Stimulated activated naive CD8-positive, alpha-beta T cell treated with anti-CD3 and anti-CD28 coated beads, Interleukin-15, Interleukin-2, amounts not matched to agents 100 ng/mL and 50 ng/mL, for 24 hours (primary cell): ENCODE measurements at regions not wholly inside any gene's neighbourhood (a gene's known extent, or its start where the extent isn't known, plus 50 kb on each side); places are given as distances from the start of the nearest gene placed in this dataset.
A peak's percentile ranks its signal among the peaks of the same experiment; 100 is the strongest.
"Not testable (repeated sequence)": the region's sequence is repeated elsewhere in the genome, so short reads cannot be mapped to it uniquely, and the experiment has no call there.

Experiments
- H3K27ac Mint-ChIP-seq: one replicate; pipeline ENCODE4 v1.8.0; 2021; ENCODE audit warnings: mild to moderate bottlenecking, mixed read lengths
- H3K27me3 Mint-ChIP-seq: one replicate; pipeline ENCODE4 v1.8.0; 2021; ENCODE audit warnings: mixed read lengths
- H3K36me3 Mint-ChIP-seq: one replicate; pipeline ENCODE4 v1.8.0; 2021; ENCODE audit warnings: low read depth, mixed read lengths
- H3K4me1 Mint-ChIP-seq: one replicate; pipeline ENCODE4 v1.8.0; 2021; ENCODE audit warnings: low read depth, mixed read lengths
- H3K4me3 Mint-ChIP-seq: one replicate; pipeline ENCODE4 v1.8.0; 2021; ENCODE audit warnings: mild to moderate bottlenecking, mixed read lengths
- H3K9me3 Mint-ChIP-seq: one replicate; pipeline ENCODE4 v1.8.0; 2021; ENCODE audit warnings: mixed read lengths

- Mint-ChIP-seq H3K36me3 (peaks cover 48% of the 10 kb centered on the region), H3K9me3 (no peaks in the 10 kb centered on the region), H3K4me1 (peaks cover 92% of the 10 kb centered on the region), H3K27me3 (no peaks in the 10 kb centered on the region), H3K4me3 (no peak overlapping the region), H3K27ac (peak overlapping the region; percentile 59)
These were observed 111.9 kb downstream of the HAUS1 start for GRCh38 chr18:46215902-46216723.

GRCh38 chr18:46220116-46220515, 115.9 kb downstream of the HAUS1 start:
- Mint-ChIP-seq H3K27me3 (no peaks in the 10 kb centered on the region), H3K4me3 (no peak overlapping the region), H3K36me3 (peaks cover 64% of the 10 kb centered on the region), H3K27ac (no peak overlapping the region), H3K9me3 (no peaks in the 10 kb centered on the region), H3K4me1 (peaks cover 90% of the 10 kb centered on the region)

- Mint-ChIP-seq H3K27me3 (no peaks in the 10 kb centered on the region), H3K9me3 (no peaks in the 10 kb centered on the region), H3K36me3 (peaks cover 63% of the 10 kb centered on the region), H3K4me3 (peak overlapping the region; percentile 7), H3K4me1 (peaks cover 88% of the 10 kb centered on the region), H3K27ac (peak overlapping the region; percentile 81)
These were observed 117.9 kb downstream of the HAUS1 start for GRCh38 chr18:46222093-46222492.

- no peaks in the 10 kb centered on the region for H3K9me3 Mint-ChIP-seq
- H3K27me3 Mint-ChIP-seq, result no peaks in the 10 kb centered on the region
- H3K27ac Mint-ChIP-seq, result peak overlapping the region; percentile 81
- peak overlapping the region; percentile 7 for H3K4me3 Mint-ChIP-seq
- peaks cover 88% of the 10 kb centered on the region for H3K4me1 Mint-ChIP-seq
- H3K36me3 Mint-ChIP-seq, result peaks cover 65% of the 10 kb centered on the region
These were observed 118.7 kb downstream of the HAUS1 start for GRCh38 chr18:46222710-46223360.

GRCh38 chr18:46224181-46224775, 120.1 kb downstream of the HAUS1 start:
- Mint-ChIP-seq H3K4me1 (peaks cover 85% of the 10 kb centered on the region), H3K27me3 (no peaks in the 10 kb centered on the region), H3K4me3 (peak overlapping the region; percentile 21), H3K27ac (peak overlapping the region; percentile 81), H3K9me3 (no peaks in the 10 kb centered on the region), H3K36me3 (peaks cover 50% of the 10 kb centered on the region)

GRCh38 chr18:46226461-46226860, 122.3 kb downstream of the HAUS1 start:
- Mint-ChIP-seq H3K36me3 (peaks cover 43% of the 10 kb centered on the region), H3K9me3 (no peaks in the 10 kb centered on the region), H3K27ac (peak overlapping the region; percentile 40), H3K4me1 (peaks cover 75% of the 10 kb centered on the region), H3K4me3 (no peak overlapping the region), H3K27me3 (no peaks in the 10 kb centered on the region)

GRCh38 chr18:46229641-46230040, 125.5 kb downstream of the HAUS1 start:
- H3K27ac Mint-ChIP-seq, H3K9me3 Mint-ChIP-seq, H3K27me3 Mint-ChIP-seq, H3K4me3 Mint-ChIP-seq: not testable (repeated sequence)
- peaks cover 28% of the 10 kb centered on the region for H3K36me3 Mint-ChIP-seq
- peaks cover 63% of the 10 kb centered on the region for H3K4me1 Mint-ChIP-seq

GRCh38 chr18:46236156-46236555, 132.0 kb downstream of the HAUS1 start:
- H3K9me3 Mint-ChIP-seq, result no peaks in the 10 kb centered on the region
- peaks cover 63% of the 10 kb centered on the region for H3K4me1 Mint-ChIP-seq
- H3K36me3 Mint-ChIP-seq, result peaks cover 33% of the 10 kb centered on the region
- H3K27me3 Mint-ChIP-seq, result no peaks in the 10 kb centered on the region
- no peak overlapping the region for H3K4me3 Mint-ChIP-seq
- no peak overlapping the region for H3K27ac Mint-ChIP-seq

- no peaks in the 10 kb centered on the region for H3K27me3 Mint-ChIP-seq
- H3K4me3 Mint-ChIP-seq, result no peak overlapping the region
- peaks cover 37% of the 10 kb centered on the region for H3K36me3 Mint-ChIP-seq
- peaks cover 54% of the 10 kb centered on the region for H3K4me1 Mint-ChIP-seq
- H3K9me3 Mint-ChIP-seq, result no peaks in the 10 kb centered on the region
- no peak overlapping the region for H3K27ac Mint-ChIP-seq
These were observed 133.7 kb downstream of the HAUS1 start for GRCh38 chr18:46237891-46238290.

GRCh38 chr18:46239549-46239948, 135.4 kb downstream of the HAUS1 start:
- peaks cover 37% of the 10 kb centered on the region for H3K36me3 Mint-ChIP-seq
- H3K4me3 Mint-ChIP-seq, result no peak overlapping the region
- no peaks in the 10 kb centered on the region for H3K27me3 Mint-ChIP-seq
- peak overlapping the region; percentile 33 for H3K27ac Mint-ChIP-seq
- peaks cover 45% of the 10 kb centered on the region for H3K4me1 Mint-ChIP-seq
- no peaks in the 10 kb centered on the region for H3K9me3 Mint-ChIP-seq

GRCh38 chr18:46239998-46240397, 135.8 kb downstream of the HAUS1 start:
- Mint-ChIP-seq H3K9me3 (no peaks in the 10 kb centered on the region), H3K4me1 (peaks cover 43% of the 10 kb centered on the region), H3K36me3 (peaks cover 37% of the 10 kb centered on the region), H3K27ac (no peak overlapping the region), H3K4me3 (no peak overlapping the region), H3K27me3 (no peaks in the 10 kb centered on the region)

- H3K27ac Mint-ChIP-seq, H3K4me3 Mint-ChIP-seq, H3K27me3 Mint-ChIP-seq, H3K9me3 Mint-ChIP-seq: not testable (repeated sequence)
- peaks cover 37% of the 10 kb centered on the region for H3K36me3 Mint-ChIP-seq
- peaks cover 38% of the 10 kb centered on the region for H3K4me1 Mint-ChIP-seq
These were observed 137.2 kb downstream of the HAUS1 start for GRCh38 chr18:46241393-46241792.

- Mint-ChIP-seq H3K4me1 (peaks cover 40% of the 10 kb centered on the region), H3K36me3 (peaks cover 35% of the 10 kb centered on the region), H3K4me3 (no peak overlapping the region), H3K9me3 (no peaks in the 10 kb centered on the region), H3K27ac (no peak overlapping the region), H3K27me3 (no peaks in the 10 kb centered on the region)
These were observed 138.0 kb downstream of the HAUS1 start for GRCh38 chr18:46242183-46242582.

GRCh38 chr18:46243095-46243494, 138.9 kb downstream of the HAUS1 start:
- no peak overlapping the region for H3K4me3 Mint-ChIP-seq
- no peaks in the 10 kb centered on the region for H3K27me3 Mint-ChIP-seq

GRCh38 chr18:46243673-46244072, 139.5 kb downstream of the HAUS1 start:
- Mint-ChIP-seq H3K4me3 (no peak overlapping the region), H3K4me1 (peaks cover 44% of the 10 kb centered on the region), H3K27me3 (no peaks in the 10 kb centered on the region), H3K27ac (no peak overlapping the region), H3K9me3 (no peaks in the 10 kb centered on the region), H3K36me3 (peaks cover 32% of the 10 kb centered on the region)

More at GRCh38 chr18:46243095-46243494, 138.9 kb downstream of the HAUS1 start:
- Mint-ChIP-seq H3K9me3 (no peaks in the 10 kb centered on the region), H3K4me1 (peaks cover 41% of the 10 kb centered on the region), H3K36me3 (peaks cover 32% of the 10 kb centered on the region), H3K27ac (no peak overlapping the region)
